ENCODE measurements at regions not wholly inside any gene's neighbourhood (a gene's known extent, or its start where the extent isn't known, plus 50 kb on each side); places are given as distances from the start of the nearest gene placed in this dataset.

GRCh38 chr3:127418560-127419147 lies 130.8 kb upstream of the PRR20G start:
- 63 to 75% (median 71%) methylated on average over 4 of the region's 4 CpGs for WGBS, 5 donors
- Histone ChIP-seq H3K4me3 (no peak overlapping the region), H3K27me3 (replicated peaks in 1 of 7) (peaks cover 0 to 84% (median 18%) of the 10 kb centered on the region in 7 donors)

GRCh38 chr3:127417709-127418559 lies 130.1 kb upstream of the PRR20G start:
- H3K27ac ChIP-seq = no peak overlapping the region
- no peaks in the 10 kb centered on the region for H3K9me3 ChIP-seq
- 50 to 59% (median 54%) methylated on average over 10 of the region's 10 CpGs for WGBS, 5 donors
- TF ChIP-seq POLR2AphosphoS5 (IDR thresholded peaks at IDR 0.05) (no peak), POLR2A (IDR thresholded peaks at IDR 0.05) (no peak), CTCF (IDR thresholded peaks at IDR 0.05 in 8 of 11, conservative IDR thresholded peaks at IDR 0.05 in 3 of 11) (no peak)
- H3K4me3 ChIP-seq = no peak overlapping the region
- DNase-seq = peak; percentile 41
- intact Hi-C loops (cut with DNase I; ENCODE audit: low total_unique reads) = no loop called here
- no peaks in the 10 kb centered on the region for H3K4me1 ChIP-seq
- peaks cover 0 to 86% (median 18%) of the 10 kb centered on the region in 7 donors for H3K27me3 ChIP-seq (replicated peaks in 1 of 7)
- no peaks in the 10 kb centered on the region for H3K36me3 ChIP-seq

More at GRCh38 chr3:127418560-127419147, 130.8 kb upstream of the PRR20G start:
- H3K27ac ChIP-seq = no peak overlapping the region
- no peak for DNase-seq
- no peak for TF ChIP-seq POLR2AphosphoS5 (IDR thresholded peaks at IDR 0.05)
- TF ChIP-seq POLR2A (IDR thresholded peaks at IDR 0.05) = no peak
- intact Hi-C loops (cut with DNase I; ENCODE audit: low total_unique reads) = no loop called here
- H3K9me3 ChIP-seq = no peaks in the 10 kb centered on the region
- no peaks in the 10 kb centered on the region for H3K36me3 ChIP-seq
- no peaks in the 10 kb centered on the region for H3K4me1 ChIP-seq

- H3K9me3 ChIP-seq = no peaks in the 10 kb centered on the region
- 44 to 76% (median 48%) methylated on average over 2 of the region's 2 CpGs for WGBS, 5 donors
- intact Hi-C loops (cut with DNase I; ENCODE audit: low total_unique reads) = no loop called here
- H3K27me3 ChIP-seq (replicated peaks in 1 of 7) = peaks cover 0 to 76% (median 5%) of the 10 kb centered on the region in 7 donors
- DNase-seq = peak; percentile 23
- H3K27ac ChIP-seq = no peak overlapping the region
- H3K36me3 ChIP-seq = no peaks in the 10 kb centered on the region
- no peaks in the 10 kb centered on the region for H3K4me1 ChIP-seq
- no peak overlapping the region for H3K4me3 ChIP-seq
- TF ChIP-seq POLR2A (IDR thresholded peaks at IDR 0.05) (no peak), CTCF (IDR thresholded peaks at IDR 0.05 in 8 of 11, conservative IDR thresholded peaks at IDR 0.05 in 3 of 11) (no peak), POLR2AphosphoS5 (IDR thresholded peaks at IDR 0.05) (no peak)
These were observed 126.0 kb upstream of the PRR20G start for GRCh38 chr3:127413871-127414270.

GRCh38 chr3:127413318-127413673 lies 125.5 kb upstream of the PRR20G start:
- Histone ChIP-seq H3K4me1 (no peaks in the 10 kb centered on the region), H3K27me3 (replicated peaks in 1 of 7) (peaks cover 0 to 80% (median 5%) of the 10 kb centered on the region in 7 donors), H3K36me3 (no peaks in the 10 kb centered on the region), H3K4me3 (no peak overlapping the region), H3K27ac (no peak overlapping the region), H3K9me3 (no peaks in the 10 kb centered on the region)
- no peak for TF ChIP-seq POLR2A (IDR thresholded peaks at IDR 0.05)
- no peak for TF ChIP-seq POLR2AphosphoS5 (IDR thresholded peaks at IDR 0.05)
- no peak for TF ChIP-seq CTCF (IDR thresholded peaks at IDR 0.05 in 8 of 11, conservative IDR thresholded peaks at IDR 0.05 in 3 of 11)
- 75 to 84% (median 79%) methylated on average over 3 of the region's 3 CpGs for WGBS, 5 donors
- DNase-seq = no peak
- intact Hi-C loops (cut with DNase I; ENCODE audit: low total_unique reads) = no loop called here
